ENCODE measurements at regions not wholly inside any gene's neighbourhood (a gene's known extent, or its start where the extent isn't known, plus 50 kb on each side); places are given as distances from the start of the nearest gene placed in this dataset.
"Not testable (repeated sequence)": the region's sequence is repeated elsewhere in the genome, so short reads cannot be mapped to it uniquely, and the experiment has no call there.

DNA sequence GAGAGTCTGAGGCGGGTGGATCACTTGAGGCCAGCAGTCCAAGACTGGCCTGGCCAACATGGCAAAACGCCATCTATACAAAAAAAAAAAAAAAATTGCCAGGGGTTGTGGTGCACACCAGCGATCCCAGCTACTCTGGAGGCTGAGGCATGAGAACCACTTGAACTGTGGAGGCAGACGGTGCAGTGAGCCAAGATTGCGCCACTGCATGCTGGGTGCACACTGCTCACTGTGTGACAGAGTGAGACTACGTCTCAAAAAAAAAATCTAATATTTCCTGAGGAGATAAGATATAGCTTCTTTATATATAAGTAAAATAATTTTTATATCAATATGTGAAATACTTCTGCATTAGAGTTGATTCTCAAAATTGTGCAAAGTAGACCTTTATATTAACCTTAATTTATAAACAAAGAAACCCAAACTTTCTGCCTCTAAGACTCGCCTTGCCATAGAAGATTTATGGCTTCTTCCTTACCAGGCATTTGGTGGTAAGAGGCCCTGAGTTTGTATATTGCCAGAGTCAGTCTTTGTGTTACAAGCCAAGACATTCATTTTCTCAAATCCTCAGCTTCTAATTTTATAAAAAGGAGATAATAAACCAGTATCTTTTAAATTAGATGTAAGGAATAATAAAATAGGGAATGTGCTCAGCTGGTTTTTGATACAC is 1226.7 kb downstream of the FLRT2 start:
- H3K4me3 Mint-ChIP-seq: no peak overlapping the region
- H3K36me3 Mint-ChIP-seq: no peaks in the 10 kb centered on the region
- Histone ChIP-seq H3K27me3 (ENCODE audit: insufficient read depth, low read length) (no peaks in the 10 kb centered on the region), H3K36me3 (ENCODE audit: insufficient read depth, low read length) (no peaks in the 10 kb centered on the region), H3K4me3 (ENCODE audit: low read length in 2 of 2) (no peak overlapping the region), H3K4me1 (ENCODE audit: insufficient read depth, low read length) (no peaks in the 10 kb centered on the region), H3K9me3 (ENCODE audit: control insufficient read depth in 1 of 2, low read length in 2 of 2) (no peaks in the 10 kb centered on the region), H3K27ac (ENCODE audit: low read depth, low read length) (no peak overlapping the region)
- no peak overlapping the region for H3K27ac Mint-ChIP-seq
- peaks cover 0 to 24% (median 15%) of the 10 kb centered on the region in 8 donors for H3K9me3 Mint-ChIP-seq
- H3K27me3 Mint-ChIP-seq: no peaks in the 10 kb centered on the region
- no peak for DNase-seq
- ChIA-PET POLR2A (ENCODE audit: partially characterized antibody) (no interaction called here), CTCF (ENCODE audit: partially characterized antibody) (no interaction called here)
- H3K4me1 Mint-ChIP-seq: no peaks in the 10 kb centered on the region
- intact Hi-C loops (cut with micrococcal nuclease): no loop called here

DNA sequence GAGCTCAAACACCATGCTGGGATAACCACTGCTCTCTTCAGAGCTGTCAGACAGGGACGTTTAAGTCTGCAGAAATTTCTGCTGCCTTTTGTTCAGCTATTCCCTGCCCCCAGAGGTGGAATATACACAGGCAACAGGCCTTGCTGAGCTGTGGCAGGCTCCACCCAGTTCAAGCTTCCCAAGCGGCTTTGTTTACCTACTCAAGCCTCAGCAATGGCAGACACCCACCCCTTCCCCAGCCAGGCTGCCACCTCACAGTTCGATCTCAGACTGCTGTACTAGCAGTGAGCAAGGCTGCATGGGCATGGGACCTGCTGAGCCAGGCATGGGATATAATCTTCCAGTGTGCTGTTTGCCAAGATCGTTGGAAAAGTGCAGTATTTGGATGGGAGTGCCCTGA is 1220.5 kb downstream of the FLRT2 start:
- H3K4me1 ChIP-seq (ENCODE audit: insufficient read depth, low read length); DNase-seq; POLR2A ChIA-PET (ENCODE audit: partially characterized antibody); CTCF ChIA-PET (ENCODE audit: partially characterized antibody); H3K4me3 ChIP-seq (ENCODE audit: low read length in 2 of 2); H3K27ac Mint-ChIP-seq; H3K4me3 Mint-ChIP-seq; H3K4me1 Mint-ChIP-seq; H3K27me3 ChIP-seq (ENCODE audit: insufficient read depth, low read length); H3K36me3 Mint-ChIP-seq; H3K9me3 ChIP-seq (ENCODE audit: control insufficient read depth in 1 of 2, low read length in 2 of 2); H3K27ac ChIP-seq (ENCODE audit: low read depth, low read length); H3K27me3 Mint-ChIP-seq; H3K36me3 ChIP-seq (ENCODE audit: insufficient read depth, low read length); intact Hi-C loops (cut with micrococcal nuclease): not testable (repeated sequence)
- H3K9me3 Mint-ChIP-seq: peaks cover 9 to 60% (median 37%) of the 10 kb centered on the region in 8 donors

DNA sequence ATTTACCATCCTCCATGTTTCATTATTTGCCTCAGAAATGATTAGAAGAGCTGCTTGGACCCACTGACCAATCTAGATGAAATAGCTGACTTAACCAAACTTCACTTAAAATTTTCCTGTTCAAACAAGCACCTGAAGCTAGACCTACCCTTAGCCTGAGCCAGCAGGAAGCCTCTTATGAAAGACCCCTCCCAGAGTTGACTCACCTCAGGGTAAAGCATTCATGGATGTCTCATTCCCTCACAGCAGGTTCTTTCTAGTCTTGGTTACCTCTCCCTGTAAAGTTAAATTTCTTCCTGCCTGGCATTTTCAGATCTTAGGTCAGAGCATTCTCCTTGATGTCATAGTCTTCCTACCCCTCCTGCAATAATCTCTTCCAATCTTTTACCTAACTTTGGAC is 1209.8 kb downstream of the FLRT2 start:
- Mint-ChIP-seq H3K9me3 (peaks cover 0 to 14% (median 3%) of the 10 kb centered on the region in 8 donors), H3K4me3 (no peak overlapping the region), H3K27me3 (no peaks in the 10 kb centered on the region), H3K36me3 (no peaks in the 10 kb centered on the region), H3K4me1 (no peaks in the 10 kb centered on the region), H3K27ac (no peak overlapping the region)
- Histone ChIP-seq H3K9me3 (ENCODE audit: control insufficient read depth in 1 of 2, low read length in 2 of 2) (no peaks in the 10 kb centered on the region), H3K27me3 (ENCODE audit: insufficient read depth, low read length) (no peaks in the 10 kb centered on the region), H3K27ac (ENCODE audit: low read depth, low read length) (no peak overlapping the region), H3K36me3 (ENCODE audit: insufficient read depth, low read length) (no peaks in the 10 kb centered on the region), H3K4me3 (ENCODE audit: low read length in 2 of 2) (no peak overlapping the region), H3K4me1 (ENCODE audit: insufficient read depth, low read length) (no peaks in the 10 kb centered on the region)
- intact Hi-C loops (cut with micrococcal nuclease): no loop called here
- CTCF ChIA-PET (ENCODE audit: partially characterized antibody): no interaction called here
- no peak for DNase-seq
- POLR2A ChIA-PET (ENCODE audit: partially characterized antibody): no interaction called here

DNA sequence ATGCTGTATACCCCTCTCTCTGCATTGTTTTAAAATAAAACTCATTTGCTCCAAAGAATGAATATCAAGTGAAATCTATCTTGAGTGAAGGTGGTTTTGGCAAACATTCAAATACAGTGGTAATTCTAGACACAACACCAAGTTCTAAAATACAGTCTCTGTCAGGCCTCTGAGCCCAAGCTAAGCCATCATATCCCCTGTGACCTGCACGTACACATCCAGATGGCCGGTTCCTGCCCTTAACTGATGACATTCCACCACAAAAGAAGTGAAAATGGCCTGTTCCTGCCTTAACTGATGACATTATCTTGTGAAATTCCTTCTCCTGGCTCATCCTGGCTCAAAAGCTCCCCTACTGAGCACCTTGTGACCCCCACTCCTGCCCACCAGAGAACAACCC is 1201.5 kb downstream of the FLRT2 start:
- H3K27ac Mint-ChIP-seq; H3K27ac ChIP-seq (ENCODE audit: low read depth, low read length); H3K4me1 ChIP-seq (ENCODE audit: insufficient read depth, low read length); POLR2A ChIA-PET (ENCODE audit: partially characterized antibody); H3K4me1 Mint-ChIP-seq; DNase-seq; CTCF ChIA-PET (ENCODE audit: partially characterized antibody); H3K9me3 Mint-ChIP-seq; H3K4me3 ChIP-seq (ENCODE audit: low read length in 2 of 2); intact Hi-C loops (cut with micrococcal nuclease); H3K36me3 ChIP-seq (ENCODE audit: insufficient read depth, low read length); H3K27me3 Mint-ChIP-seq; H3K4me3 Mint-ChIP-seq; H3K27me3 ChIP-seq (ENCODE audit: insufficient read depth, low read length); H3K36me3 Mint-ChIP-seq; H3K9me3 ChIP-seq (ENCODE audit: control insufficient read depth in 1 of 2, low read length in 2 of 2): not testable (repeated sequence)

DNA sequence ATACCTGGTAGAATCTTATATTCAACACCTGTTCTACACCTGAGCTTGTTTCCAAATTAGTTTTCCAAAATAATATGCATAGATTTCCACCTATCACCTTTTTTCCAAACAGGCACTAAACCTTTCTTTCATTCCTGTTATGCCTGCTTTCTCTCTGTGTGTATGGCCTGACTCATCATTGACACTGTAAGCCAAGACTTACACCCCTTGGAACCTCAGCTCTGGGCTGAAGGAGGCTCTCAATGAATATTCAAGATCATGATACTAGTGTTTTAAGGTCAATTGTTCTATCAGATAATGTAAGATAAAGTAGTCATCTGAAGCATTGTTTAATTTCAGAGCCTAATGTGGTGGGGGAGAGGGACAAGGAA is 1193.3 kb downstream of the FLRT2 start:
- POLR2A ChIA-PET (ENCODE audit: partially characterized antibody): no interaction called here
- intact Hi-C loops (cut with micrococcal nuclease): no loop called here
- CTCF ChIA-PET (ENCODE audit: partially characterized antibody): no interaction called here
- Histone ChIP-seq H3K4me1 (ENCODE audit: insufficient read depth, low read length) (no peaks in the 10 kb centered on the region), H3K27me3 (ENCODE audit: insufficient read depth, low read length) (no peaks in the 10 kb centered on the region), H3K36me3 (ENCODE audit: insufficient read depth, low read length) (no peaks in the 10 kb centered on the region), H3K4me3 (ENCODE audit: low read length in 2 of 2) (no peak overlapping the region), H3K27ac (ENCODE audit: low read depth, low read length) (no peak overlapping the region), H3K9me3 (ENCODE audit: control insufficient read depth in 1 of 2, low read length in 2 of 2) (no peaks in the 10 kb centered on the region)
- Mint-ChIP-seq H3K36me3 (no peaks in the 10 kb centered on the region), H3K4me3 (no peak overlapping the region), H3K9me3 (peaks cover 0 to 12% (median 6%) of the 10 kb centered on the region in 8 donors), H3K27me3 (no peaks in the 10 kb centered on the region), H3K27ac (no peak overlapping the region), H3K4me1 (no peaks in the 10 kb centered on the region)
- DNase-seq: no peak

DNA sequence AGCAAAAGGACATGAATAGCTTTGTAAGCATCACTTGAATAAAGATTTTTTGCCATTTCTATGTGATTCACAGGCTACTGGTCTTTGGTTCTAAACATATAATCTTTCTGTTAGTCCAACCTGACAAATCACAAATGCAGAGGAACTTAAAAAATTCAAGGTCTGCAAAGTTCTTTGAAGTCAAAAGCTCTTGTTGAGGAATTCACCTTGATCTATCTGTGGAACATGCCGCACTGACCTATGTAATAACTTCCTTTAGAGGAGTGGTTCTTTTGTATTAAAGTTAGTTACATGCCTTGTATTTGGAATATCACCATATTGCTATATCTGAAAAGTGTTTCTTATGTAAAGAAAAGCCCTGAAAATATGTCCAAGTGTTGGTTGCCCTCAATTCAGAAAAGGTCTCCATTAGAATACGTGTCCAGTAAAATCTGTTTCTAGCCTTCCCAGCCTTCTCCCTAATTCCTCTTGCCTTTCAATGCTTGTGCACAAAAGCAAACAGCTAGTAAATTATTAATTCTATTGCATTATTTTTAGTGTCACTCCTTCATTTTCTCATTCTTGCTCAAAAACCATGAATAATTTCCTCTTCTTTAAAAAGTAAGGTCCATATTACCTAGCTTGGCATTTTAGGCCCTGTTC is 1192.8 kb downstream of the FLRT2 start:
- no peaks in the 10 kb centered on the region for H3K4me1 Mint-ChIP-seq
- peaks cover 0 to 12% (median 6%) of the 10 kb centered on the region in 8 donors for H3K9me3 Mint-ChIP-seq
- ChIA-PET POLR2A (ENCODE audit: partially characterized antibody) (no interaction called here), CTCF (ENCODE audit: partially characterized antibody) (no interaction called here)
- no peak overlapping the region for H3K4me3 Mint-ChIP-seq
- Histone ChIP-seq H3K27me3 (ENCODE audit: insufficient read depth, low read length) (no peaks in the 10 kb centered on the region), H3K4me1 (ENCODE audit: insufficient read depth, low read length) (no peaks in the 10 kb centered on the region), H3K9me3 (ENCODE audit: control insufficient read depth in 1 of 2, low read length in 2 of 2) (no peaks in the 10 kb centered on the region), H3K27ac (ENCODE audit: low read depth, low read length) (no peak overlapping the region), H3K4me3 (ENCODE audit: low read length in 2 of 2) (no peak overlapping the region), H3K36me3 (ENCODE audit: insufficient read depth, low read length) (no peaks in the 10 kb centered on the region)
- intact Hi-C loops (cut with micrococcal nuclease): no loop called here
- no peak for DNase-seq
- no peaks in the 10 kb centered on the region for H3K27me3 Mint-ChIP-seq
- H3K36me3 Mint-ChIP-seq: no peaks in the 10 kb centered on the region
- H3K27ac Mint-ChIP-seq: no peak overlapping the region

DNA sequence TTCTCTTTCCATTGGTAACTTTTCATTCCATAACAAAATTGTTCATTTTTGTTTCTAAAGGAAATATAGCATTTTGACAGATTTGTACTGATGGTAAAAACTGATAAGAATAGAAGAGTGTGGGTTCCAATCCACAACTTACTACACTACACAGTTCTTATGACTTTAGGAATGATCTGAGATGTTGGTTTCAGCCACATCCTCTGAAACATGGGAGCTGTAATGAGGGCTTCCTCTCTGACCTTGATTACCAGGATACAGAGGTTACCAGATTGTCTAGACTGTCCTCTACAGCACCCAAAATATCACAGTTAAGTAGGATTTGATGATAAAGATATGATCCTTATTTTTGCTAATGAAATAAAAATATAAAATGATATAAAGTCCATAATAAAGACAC is 1184.6 kb downstream of the FLRT2 start:
- no peaks in the 10 kb centered on the region for H3K4me1 ChIP-seq (ENCODE audit: insufficient read depth, low read length)
- no peaks in the 10 kb centered on the region for H3K36me3 ChIP-seq (ENCODE audit: insufficient read depth, low read length)
- no peaks in the 10 kb centered on the region for H3K27me3 Mint-ChIP-seq
- no peak overlapping the region for H3K4me3 Mint-ChIP-seq
- H3K4me1 Mint-ChIP-seq: no peaks in the 10 kb centered on the region
- ChIA-PET CTCF (ENCODE audit: partially characterized antibody) (no interaction called here), POLR2A (ENCODE audit: partially characterized antibody) (no interaction called here)
- no peak overlapping the region for H3K27ac Mint-ChIP-seq
- no peak overlapping the region for H3K4me3 ChIP-seq (ENCODE audit: low read length in 2 of 2)
- H3K27me3 ChIP-seq (ENCODE audit: insufficient read depth, low read length): no peaks in the 10 kb centered on the region
- intact Hi-C loops (cut with micrococcal nuclease): no loop called here
- H3K27ac ChIP-seq (ENCODE audit: low read depth, low read length): no peak overlapping the region
- no peak for DNase-seq
- H3K36me3 Mint-ChIP-seq: no peaks in the 10 kb centered on the region
- H3K9me3 ChIP-seq (ENCODE audit: control insufficient read depth in 1 of 2, low read length in 2 of 2): no peaks in the 10 kb centered on the region
- H3K9me3 Mint-ChIP-seq: peaks cover 0 to 16% (median 5%) of the 10 kb centered on the region in 8 donors

DNA sequence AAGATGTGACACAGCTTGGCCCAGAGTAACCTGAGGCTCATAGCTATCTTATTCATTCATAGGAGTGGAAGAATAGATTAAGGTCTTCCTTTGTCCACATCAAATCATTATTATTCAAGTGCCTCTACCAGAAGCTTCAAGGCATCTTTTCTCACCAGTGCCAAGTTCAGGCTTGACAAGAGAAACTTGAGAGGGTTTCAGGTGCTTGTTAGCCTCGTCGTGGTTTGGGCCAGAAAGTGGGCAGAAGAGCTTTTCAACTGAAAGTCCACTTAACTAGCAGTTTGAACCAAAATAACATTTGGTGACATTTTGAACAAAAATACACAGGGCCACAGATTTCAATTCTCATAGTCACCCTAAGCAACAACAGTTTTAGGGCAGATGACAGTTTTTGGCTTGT is 1184.2 kb downstream of the FLRT2 start:
- no peak overlapping the region for H3K27ac ChIP-seq (ENCODE audit: low read depth, low read length)
- ChIA-PET CTCF (ENCODE audit: partially characterized antibody) (no interaction called here), POLR2A (ENCODE audit: partially characterized antibody) (no interaction called here)
- no peaks in the 10 kb centered on the region for H3K9me3 ChIP-seq (ENCODE audit: control insufficient read depth in 1 of 2, low read length in 2 of 2)
- H3K27me3 Mint-ChIP-seq: no peaks in the 10 kb centered on the region
- H3K9me3 Mint-ChIP-seq: peaks cover 0 to 16% (median 5%) of the 10 kb centered on the region in 8 donors
- no peak overlapping the region for H3K27ac Mint-ChIP-seq
- H3K4me3 ChIP-seq (ENCODE audit: low read length in 2 of 2): no peak overlapping the region
- H3K27me3 ChIP-seq (ENCODE audit: insufficient read depth, low read length): no peaks in the 10 kb centered on the region
- no peak for DNase-seq
- no peaks in the 10 kb centered on the region for H3K4me1 Mint-ChIP-seq
- H3K36me3 Mint-ChIP-seq: no peaks in the 10 kb centered on the region
- intact Hi-C loops (cut with micrococcal nuclease): no loop called here
- no peak overlapping the region for H3K4me3 Mint-ChIP-seq
- H3K4me1 ChIP-seq (ENCODE audit: insufficient read depth, low read length): no peaks in the 10 kb centered on the region
- no peaks in the 10 kb centered on the region for H3K36me3 ChIP-seq (ENCODE audit: insufficient read depth, low read length)
